ENCODE measurements at regions not wholly inside any gene's neighbourhood (a gene's known extent, or its start where the extent isn't known, plus 50 kb on each side); places are given as distances from the start of the nearest gene placed in this dataset.

- DNase-seq (ENCODE audit: low spot score) = no peak
- TF ChIP-seq, protein P1, sequence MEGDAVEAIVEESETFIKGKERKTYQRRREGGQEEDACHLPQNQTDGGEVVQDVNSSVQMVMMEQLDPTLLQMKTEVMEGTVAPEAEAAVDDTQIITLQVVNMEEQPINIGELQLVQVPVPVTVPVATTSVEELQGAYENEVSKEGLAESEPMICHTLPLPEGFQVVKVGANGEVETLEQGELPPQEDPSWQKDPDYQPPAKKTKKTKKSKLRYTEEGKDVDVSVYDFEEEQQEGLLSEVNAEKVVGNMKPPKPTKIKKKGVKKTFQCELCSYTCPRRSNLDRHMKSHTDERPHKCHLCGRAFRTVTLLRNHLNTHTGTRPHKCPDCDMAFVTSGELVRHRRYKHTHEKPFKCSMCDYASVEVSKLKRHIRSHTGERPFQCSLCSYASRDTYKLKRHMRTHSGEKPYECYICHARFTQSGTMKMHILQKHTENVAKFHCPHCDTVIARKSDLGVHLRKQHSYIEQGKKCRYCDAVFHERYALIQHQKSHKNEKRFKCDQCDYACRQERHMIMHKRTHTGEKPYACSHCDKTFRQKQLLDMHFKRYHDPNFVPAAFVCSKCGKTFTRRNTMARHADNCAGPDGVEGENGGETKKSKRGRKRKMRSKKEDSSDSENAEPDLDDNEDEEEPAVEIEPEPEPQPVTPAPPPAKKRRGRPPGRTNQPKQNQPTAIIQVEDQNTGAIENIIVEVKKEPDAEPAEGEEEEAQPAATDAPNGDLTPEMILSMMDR (IDR thresholded peaks at IDR 0.05; ENCODE audit: borderline replicate concordance, control extremely low read depth, extremely low read depth, insufficient read depth, missing control alignments) = no peak
- in situ Hi-C loops (cut with MboI; ENCODE audit: low sequenced_read_pairs, unreplicated experiment) = no loop called here
Observed at GRCh38 chr3:22106213-22106896, 355.3 kb upstream of the ZNF385D start.

DNA sequence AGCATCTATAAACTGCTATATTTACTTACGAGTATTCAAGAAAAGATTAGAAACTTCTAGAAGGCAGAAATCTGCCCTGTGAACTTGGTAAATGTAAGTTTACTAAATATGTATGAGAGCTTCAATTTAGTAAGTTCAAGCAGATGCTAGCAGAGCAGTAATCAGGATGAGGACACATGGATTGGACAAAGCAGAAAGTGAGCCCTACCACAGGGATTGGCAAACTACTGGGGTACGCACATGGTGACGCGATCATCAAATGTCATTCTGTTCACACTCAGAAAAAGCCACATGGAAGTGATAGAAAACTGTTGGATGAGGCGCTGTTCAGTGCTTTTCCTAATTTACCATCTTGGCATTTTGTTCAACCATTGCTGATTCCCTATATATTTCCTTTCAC lies 360.2 kb upstream of the ZNF385D start:
- in situ Hi-C loops (cut with MboI; ENCODE audit: low sequenced_read_pairs, unreplicated experiment) = no loop called here
- TF ChIP-seq, protein P1 (IDR thresholded peaks at IDR 0.05; ENCODE audit: borderline replicate concordance, control extremely low read depth, extremely low read depth, insufficient read depth, missing control alignments) = no peak
- DNase-seq (ENCODE audit: low spot score) = no peak

GRCh38 chr3:22113453-22113852 lies 362.4 kb upstream of the ZNF385D start:
- DNase-seq (ENCODE audit: low spot score) = no peak
- in situ Hi-C loops (cut with MboI; ENCODE audit: low sequenced_read_pairs, unreplicated experiment) = no loop called here
- TF ChIP-seq, protein P1 (IDR thresholded peaks at IDR 0.05; ENCODE audit: borderline replicate concordance, control extremely low read depth, extremely low read depth, insufficient read depth, missing control alignments) = no peak

DNA sequence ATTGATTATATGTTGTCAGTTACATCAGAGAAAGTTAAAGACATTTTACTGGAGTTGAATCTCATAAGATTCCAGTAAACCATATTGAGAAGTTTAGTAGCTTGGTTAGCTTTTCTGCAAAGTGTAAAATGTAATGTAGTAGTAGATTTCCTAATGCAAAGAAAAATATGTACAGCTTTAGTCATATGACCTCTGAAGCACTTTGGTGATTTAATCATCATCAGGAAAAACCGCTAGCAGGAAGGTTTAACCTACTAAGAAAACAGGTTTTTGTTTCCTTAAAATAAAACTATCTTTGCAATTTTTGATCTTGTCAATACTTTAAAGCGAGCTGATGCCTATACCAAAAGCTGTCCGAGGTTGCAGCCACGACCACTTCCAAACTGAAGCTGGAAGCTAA lies 364.6 kb upstream of the ZNF385D start:
- TF ChIP-seq, protein P1 (IDR thresholded peaks at IDR 0.05; ENCODE audit: borderline replicate concordance, control extremely low read depth, extremely low read depth, insufficient read depth, missing control alignments) = no peak
- in situ Hi-C loops (cut with MboI; ENCODE audit: low sequenced_read_pairs, unreplicated experiment) = no loop called here

DNA sequence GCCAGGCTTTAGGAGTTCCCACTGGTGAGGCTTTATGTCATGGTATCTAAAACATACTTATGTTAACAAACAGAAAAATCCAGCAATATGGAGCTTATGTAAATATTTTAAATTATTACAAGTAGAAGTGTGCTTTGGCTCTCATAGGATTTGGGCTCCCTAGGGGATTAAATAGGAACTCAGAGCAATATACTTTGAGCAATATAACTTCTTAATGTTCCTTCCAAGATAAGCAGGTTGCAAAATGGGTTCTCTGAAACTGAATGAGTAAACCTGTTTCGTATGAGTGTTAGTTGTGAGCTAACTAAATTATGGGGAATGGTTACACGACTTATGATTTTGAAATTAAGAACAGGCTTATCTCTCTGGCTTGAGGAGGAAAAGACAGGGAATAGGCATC lies 366.1 kb upstream of the ZNF385D start:
- in situ Hi-C loops (cut with MboI; ENCODE audit: low sequenced_read_pairs, unreplicated experiment) = no loop called here
- TF ChIP-seq, protein P1 (IDR thresholded peaks at IDR 0.05; ENCODE audit: borderline replicate concordance, control extremely low read depth, extremely low read depth, insufficient read depth, missing control alignments) = no peak
- no peak for DNase-seq (ENCODE audit: low spot score)

More for the DNA sequence above, 364.6 kb upstream of the ZNF385D start:
- no peak for DNase-seq (ENCODE audit: low spot score)

GRCh38 chr3:22117751-22118346 lies 366.8 kb upstream of the ZNF385D start:
- in situ Hi-C loops (cut with MboI; ENCODE audit: low sequenced_read_pairs, unreplicated experiment) = no loop called here
- TF ChIP-seq, protein P1 (IDR thresholded peaks at IDR 0.05; ENCODE audit: borderline replicate concordance, control extremely low read depth, extremely low read depth, insufficient read depth, missing control alignments) = peak; percentile 17
- DNase-seq (ENCODE audit: low spot score) = no peak

All from GM13976 (cell line).